ENCODE measurements at regions not wholly inside any gene's neighbourhood (a gene's known extent, or its start where the extent isn't known, plus 50 kb on each side); places are given as distances from the start of the nearest gene placed in this dataset.

DNA sequence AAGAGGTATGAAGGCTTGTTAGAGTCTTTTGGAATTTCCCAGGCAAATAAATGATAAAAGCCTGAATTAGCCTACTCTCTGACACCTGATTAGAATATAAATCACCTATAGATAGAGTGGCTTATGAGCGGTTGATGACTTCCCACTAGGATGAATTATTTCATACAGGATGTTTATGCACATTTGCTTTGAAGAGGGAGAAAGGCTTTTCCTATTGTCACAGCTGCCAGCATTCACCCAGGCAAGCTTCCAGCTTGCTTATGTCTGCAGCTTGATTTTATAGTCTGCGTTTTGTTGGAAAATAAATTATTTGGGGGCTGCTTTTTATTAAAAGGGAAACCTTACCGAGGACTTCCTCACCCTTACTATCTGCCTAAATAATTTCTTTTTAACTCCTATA is 51.3 kb upstream of the EIF2S2 start:
- DNase-seq: no peak
- ChIA-PET CTCF (no interaction called here), POLR2A (ENCODE audit: unreplicated experiment) (no interaction called here)
- no peaks in the 10 kb centered on the region for H3K79me2 ChIP-seq (ENCODE audit: low read depth)
- no peaks in the 10 kb centered on the region for H3K9me2 ChIP-seq (ENCODE audit: insufficient read depth)
- H3K27ac ChIP-seq: no peak overlapping the region
- H4K20me1 ChIP-seq (ENCODE audit: insufficient read depth): no peaks in the 10 kb centered on the region
- no peak overlapping the region for H3K4me3 ChIP-seq
- H3K4me2 ChIP-seq: no peak overlapping the region
- BruUV-seq (replicated peaks): no TSS peak
- H2AFZ ChIP-seq: no peak overlapping the region
- no peaks in the 10 kb centered on the region for H3K27me3 ChIP-seq (ENCODE audit: insufficient read depth, low read depth)
- intact Hi-C loops (cut with micrococcal nuclease; ENCODE audit: unreplicated experiment): no loop called here
- H3F3A ChIP-seq (ENCODE audit: insufficient read depth, low read depth): no peaks in the 10 kb centered on the region
- TF ChIP-seq EZH2 (IDR thresholded peaks at IDR 0.05; ENCODE audit: low read depth): no peak
- TF ChIP-seq, protein P1, sequence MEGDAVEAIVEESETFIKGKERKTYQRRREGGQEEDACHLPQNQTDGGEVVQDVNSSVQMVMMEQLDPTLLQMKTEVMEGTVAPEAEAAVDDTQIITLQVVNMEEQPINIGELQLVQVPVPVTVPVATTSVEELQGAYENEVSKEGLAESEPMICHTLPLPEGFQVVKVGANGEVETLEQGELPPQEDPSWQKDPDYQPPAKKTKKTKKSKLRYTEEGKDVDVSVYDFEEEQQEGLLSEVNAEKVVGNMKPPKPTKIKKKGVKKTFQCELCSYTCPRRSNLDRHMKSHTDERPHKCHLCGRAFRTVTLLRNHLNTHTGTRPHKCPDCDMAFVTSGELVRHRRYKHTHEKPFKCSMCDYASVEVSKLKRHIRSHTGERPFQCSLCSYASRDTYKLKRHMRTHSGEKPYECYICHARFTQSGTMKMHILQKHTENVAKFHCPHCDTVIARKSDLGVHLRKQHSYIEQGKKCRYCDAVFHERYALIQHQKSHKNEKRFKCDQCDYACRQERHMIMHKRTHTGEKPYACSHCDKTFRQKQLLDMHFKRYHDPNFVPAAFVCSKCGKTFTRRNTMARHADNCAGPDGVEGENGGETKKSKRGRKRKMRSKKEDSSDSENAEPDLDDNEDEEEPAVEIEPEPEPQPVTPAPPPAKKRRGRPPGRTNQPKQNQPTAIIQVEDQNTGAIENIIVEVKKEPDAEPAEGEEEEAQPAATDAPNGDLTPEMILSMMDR (conservative IDR thresholded peaks at IDR 0.05): no peak
- no peaks in the 10 kb centered on the region for H3K9me3 ChIP-seq (ENCODE audit: insufficient read depth, low read depth)
- H3K4me1 ChIP-seq (replicated peaks; ENCODE audit: insufficient read depth): no peaks in the 10 kb centered on the region
- no peaks in the 10 kb centered on the region for H3K36me3 ChIP-seq (ENCODE audit: low read depth)

DNA sequence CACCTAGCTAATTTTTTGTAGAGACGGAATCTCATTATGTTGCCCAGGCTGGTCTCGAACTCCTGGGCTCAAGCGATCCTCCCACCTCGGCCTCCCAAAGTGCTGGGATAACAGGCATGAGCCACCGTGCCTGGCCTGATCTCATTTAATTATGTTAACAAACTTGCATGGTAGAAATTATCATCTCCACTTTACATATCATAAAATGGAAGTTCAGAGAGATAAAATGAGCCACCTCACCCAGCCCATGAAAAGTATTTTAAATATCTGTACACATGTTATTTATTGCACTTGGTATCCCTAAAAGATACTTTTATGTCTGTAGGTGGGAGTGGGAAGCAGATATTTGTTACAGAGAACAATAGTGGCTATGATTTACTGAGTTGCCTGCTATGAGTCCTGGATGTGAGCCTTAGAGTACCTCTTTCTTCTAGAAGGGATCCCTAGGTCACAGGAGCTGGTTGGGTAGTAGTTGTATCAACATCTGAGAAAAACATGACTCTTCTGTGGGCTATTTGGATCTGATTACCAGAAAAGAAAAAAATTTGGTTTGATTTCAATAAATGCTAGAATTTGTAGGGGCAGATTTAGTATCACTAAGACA is 52.4 kb upstream of the EIF2S2 start:
- H3K9me2 ChIP-seq (ENCODE audit: insufficient read depth): no peaks in the 10 kb centered on the region
- DNase-seq: no peak
- intact Hi-C loops (cut with micrococcal nuclease; ENCODE audit: unreplicated experiment): no loop called here
- no peaks in the 10 kb centered on the region for H3F3A ChIP-seq (ENCODE audit: insufficient read depth, low read depth)
- no peaks in the 10 kb centered on the region for H3K79me2 ChIP-seq (ENCODE audit: low read depth)
- no peaks in the 10 kb centered on the region for H4K20me1 ChIP-seq (ENCODE audit: insufficient read depth)
- ChIA-PET CTCF (no interaction called here), POLR2A (ENCODE audit: unreplicated experiment) (interaction anchor here (0.6 kb wide), 1 partner anchor 200 kb away, joined by 6 read pairs; no protein-coding TSS in a partner anchor)
- BruUV-seq (replicated peaks): no TSS peak
- no peak overlapping the region for H3K4me3 ChIP-seq
- no peak overlapping the region for H2AFZ ChIP-seq
- no peaks in the 10 kb centered on the region for H3K27me3 ChIP-seq (ENCODE audit: insufficient read depth, low read depth)
- no peaks in the 10 kb centered on the region for H3K36me3 ChIP-seq (ENCODE audit: low read depth)
- H3K4me1 ChIP-seq (replicated peaks; ENCODE audit: insufficient read depth): no peaks in the 10 kb centered on the region
- TF ChIP-seq, protein P1 (conservative IDR thresholded peaks at IDR 0.05): no peak
- no peak for TF ChIP-seq EZH2 (IDR thresholded peaks at IDR 0.05; ENCODE audit: low read depth)
- H3K4me2 ChIP-seq: no peak overlapping the region
- H3K27ac ChIP-seq: no peak overlapping the region
- no peaks in the 10 kb centered on the region for H3K9me3 ChIP-seq (ENCODE audit: insufficient read depth, low read depth)

DNA sequence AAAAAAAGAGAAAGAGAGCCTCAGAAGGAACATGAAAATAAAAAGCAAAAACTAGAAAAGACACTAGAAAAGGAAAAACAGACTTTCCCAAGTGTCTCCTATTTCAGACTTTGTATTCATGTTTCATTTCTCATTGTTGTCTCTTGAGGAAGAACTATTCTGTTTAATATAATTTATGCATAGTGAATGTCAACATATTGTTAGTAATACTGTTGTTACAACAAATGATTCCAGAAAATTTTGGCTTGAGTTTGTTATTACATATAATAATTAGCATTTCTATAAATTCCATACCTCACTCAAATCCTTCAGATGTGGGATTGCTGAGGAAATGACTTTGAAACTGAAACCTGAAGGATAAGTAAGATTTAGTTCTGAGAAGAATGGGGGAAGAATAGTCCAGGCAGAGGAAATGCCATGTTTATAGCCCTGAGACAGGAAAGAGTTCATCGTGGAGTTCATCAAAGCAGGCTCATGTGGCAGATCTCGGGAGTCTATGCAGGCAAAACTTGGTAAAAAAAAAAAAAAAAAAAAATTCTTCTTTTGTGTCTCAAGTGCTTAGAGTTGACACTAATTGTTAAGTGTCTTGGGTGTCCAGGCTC is 53.1 kb upstream of the EIF2S2 start:
- H3K79me2 ChIP-seq (ENCODE audit: low read depth): no peaks in the 10 kb centered on the region
- H3K4me1 ChIP-seq (replicated peaks; ENCODE audit: insufficient read depth): no peaks in the 10 kb centered on the region
- no peaks in the 10 kb centered on the region for H3F3A ChIP-seq (ENCODE audit: insufficient read depth, low read depth)
- intact Hi-C loops (cut with micrococcal nuclease; ENCODE audit: unreplicated experiment): no loop called here
- CTCF ChIA-PET: interaction anchor here (0.6 to 0.7 kb wide), 3 partner anchors 27 to 513 kb away, joined by 4 to 6 read pairs (median 4); no protein-coding TSS in a partner anchor
- no peak overlapping the region for H3K4me2 ChIP-seq
- no peaks in the 10 kb centered on the region for H3K9me2 ChIP-seq (ENCODE audit: insufficient read depth)
- POLR2A ChIA-PET (ENCODE audit: unreplicated experiment): interaction anchor here (0.6 kb wide), 1 partner anchor 199 kb away, joined by 6 read pairs; no protein-coding TSS in a partner anchor
- H3K27me3 ChIP-seq (ENCODE audit: insufficient read depth, low read depth): no peaks in the 10 kb centered on the region
- H3K27ac ChIP-seq: no peak overlapping the region
- no peak overlapping the region for H2AFZ ChIP-seq
- H3K4me3 ChIP-seq: no peak overlapping the region
- H3K9me3 ChIP-seq (ENCODE audit: insufficient read depth, low read depth): no peaks in the 10 kb centered on the region
- DNase-seq: no peak
- H3K36me3 ChIP-seq (ENCODE audit: low read depth): no peaks in the 10 kb centered on the region
- TF ChIP-seq, protein P1 (conservative IDR thresholded peaks at IDR 0.05): no peak
- TF ChIP-seq EZH2 (IDR thresholded peaks at IDR 0.05; ENCODE audit: low read depth): no peak
- BruUV-seq (replicated peaks): no TSS peak
- no peaks in the 10 kb centered on the region for H4K20me1 ChIP-seq (ENCODE audit: insufficient read depth)

Data from PC-9 (cell line).